Astrocyte of the spinal cord (primary cell): ENCODE measurements at regions not wholly inside any gene's neighbourhood (a gene's known extent, or its start where the extent isn't known, plus 50 kb on each side); places are given as distances from the start of the nearest gene placed in this dataset.

Experiments used
- DNase-seq: peaks from one replicate; pipeline ENCODE4 v3.0.0; 2011; ENCODE audit warnings: low read depth, low spot score
- H3K4me3 ChIP-seq: 2 replicates; pipeline ENCODE4 v1.5.1; 2011; ENCODE audit warnings: low read depth, mild to moderate bottlenecking, low read length, moderate library complexity
- in situ Hi-C: cut with HindIII; loops from 2 replicates; pipeline ENCODE4 v1.10.0; 2017; ENCODE audit warnings: low sequenced_read_pairs
- TF ChIP-seq, protein P1 (sequence below): IDR thresholded peaks from 2 replicates; pipeline ENCODE4 v1.5.1; 2012; ENCODE audit warnings: low read depth, mild to moderate bottlenecking, low read length, inconsistent platforms

DNA sequence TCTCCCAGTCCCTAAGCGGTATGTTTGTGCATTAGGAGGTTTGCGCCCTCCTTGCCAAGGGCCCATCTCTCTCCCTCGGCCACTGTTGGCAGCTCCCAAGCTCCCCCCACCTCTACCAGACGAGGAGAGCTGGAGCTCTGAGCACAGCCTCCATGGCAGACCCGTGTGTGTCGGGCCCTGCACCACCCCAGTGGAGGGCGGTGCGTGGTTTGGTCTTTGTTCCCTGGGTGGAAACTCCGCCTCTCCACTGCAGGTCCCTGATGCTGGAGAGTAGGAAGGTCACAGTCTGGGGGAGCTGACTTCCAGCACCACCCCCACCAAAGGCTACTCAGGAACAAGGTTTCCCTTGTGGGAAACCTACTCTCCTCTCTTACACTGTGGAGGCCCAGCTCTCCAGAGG lies 162.6 kb upstream of the FHL2 start:
- TF ChIP-seq, protein P1, sequence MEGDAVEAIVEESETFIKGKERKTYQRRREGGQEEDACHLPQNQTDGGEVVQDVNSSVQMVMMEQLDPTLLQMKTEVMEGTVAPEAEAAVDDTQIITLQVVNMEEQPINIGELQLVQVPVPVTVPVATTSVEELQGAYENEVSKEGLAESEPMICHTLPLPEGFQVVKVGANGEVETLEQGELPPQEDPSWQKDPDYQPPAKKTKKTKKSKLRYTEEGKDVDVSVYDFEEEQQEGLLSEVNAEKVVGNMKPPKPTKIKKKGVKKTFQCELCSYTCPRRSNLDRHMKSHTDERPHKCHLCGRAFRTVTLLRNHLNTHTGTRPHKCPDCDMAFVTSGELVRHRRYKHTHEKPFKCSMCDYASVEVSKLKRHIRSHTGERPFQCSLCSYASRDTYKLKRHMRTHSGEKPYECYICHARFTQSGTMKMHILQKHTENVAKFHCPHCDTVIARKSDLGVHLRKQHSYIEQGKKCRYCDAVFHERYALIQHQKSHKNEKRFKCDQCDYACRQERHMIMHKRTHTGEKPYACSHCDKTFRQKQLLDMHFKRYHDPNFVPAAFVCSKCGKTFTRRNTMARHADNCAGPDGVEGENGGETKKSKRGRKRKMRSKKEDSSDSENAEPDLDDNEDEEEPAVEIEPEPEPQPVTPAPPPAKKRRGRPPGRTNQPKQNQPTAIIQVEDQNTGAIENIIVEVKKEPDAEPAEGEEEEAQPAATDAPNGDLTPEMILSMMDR: no peak
- no peak overlapping the region for H3K4me3 ChIP-seq
- DNase-seq: no peak
- in situ Hi-C loops: no loop called here

DNA sequence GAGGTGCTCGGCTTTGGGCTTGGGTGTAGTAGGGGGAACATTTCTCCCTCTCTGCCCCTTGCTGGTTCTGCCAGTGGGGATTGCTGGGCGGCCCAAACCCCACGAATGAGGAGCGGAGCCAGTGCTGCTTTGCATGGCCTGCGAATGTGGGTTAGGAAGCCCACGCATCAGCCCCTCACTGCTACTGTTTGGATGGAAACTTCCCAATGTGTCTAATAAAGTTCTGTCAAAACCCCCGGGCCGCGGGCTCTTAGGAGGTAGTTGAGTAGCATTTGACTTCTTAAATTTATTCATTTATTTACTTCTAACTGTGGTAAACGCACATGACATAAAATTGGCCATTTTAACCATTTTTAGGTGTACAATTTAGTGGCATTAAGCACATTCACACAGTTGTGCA lies 161.3 kb upstream of the FHL2 start:
- in situ Hi-C loops: no loop called here
- TF ChIP-seq, protein P1: no peak
- no peak overlapping the region for H3K4me3 ChIP-seq
- DNase-seq: no peak

DNA sequence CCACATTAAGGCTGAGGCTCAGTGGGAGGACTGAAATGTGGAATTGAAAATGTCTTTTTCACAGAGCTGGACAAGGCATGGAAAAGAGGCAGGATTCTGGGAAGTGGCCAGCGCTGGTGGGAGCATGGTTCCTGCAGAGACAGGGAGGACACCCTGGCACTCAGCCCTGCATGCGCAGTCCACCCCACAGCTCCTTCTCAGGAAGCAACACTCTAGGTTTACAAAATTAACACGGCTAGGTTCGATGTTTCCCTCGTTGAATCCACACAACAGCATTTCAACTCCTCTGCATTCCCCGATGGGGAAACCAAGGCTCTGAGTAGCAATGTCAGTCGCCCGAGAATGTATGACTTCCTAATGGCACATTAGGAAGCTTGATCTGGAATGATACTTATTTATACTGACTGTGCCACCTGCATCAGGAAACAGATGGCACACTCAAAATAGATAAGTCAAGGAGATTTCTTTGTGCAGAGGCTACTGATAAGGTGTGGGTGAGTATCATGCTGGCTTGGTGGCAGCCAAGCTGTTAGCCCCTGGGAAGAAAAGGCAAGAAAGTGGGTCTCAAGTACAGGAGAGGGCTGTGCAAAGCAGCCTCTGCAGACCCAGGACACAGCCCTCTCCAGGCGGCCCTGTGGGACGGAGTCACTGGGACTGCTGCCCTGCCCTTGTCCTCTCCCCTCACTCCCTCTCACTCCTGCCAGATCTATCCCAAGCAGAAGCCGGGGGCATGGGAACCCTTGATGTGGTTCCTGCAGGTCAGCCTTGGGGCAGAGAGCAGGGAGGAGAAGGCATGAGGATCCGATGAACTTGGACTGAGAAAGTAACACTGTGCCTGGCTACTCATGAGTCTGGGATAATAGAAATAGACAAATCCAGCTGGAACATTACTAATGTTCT lies 158.4 kb upstream of the FHL2 start:
- TF ChIP-seq, protein P1: no peak
- in situ Hi-C loops: no loop called here
- no peak overlapping the region for H3K4me3 ChIP-seq
- no peak for DNase-seq

DNA sequence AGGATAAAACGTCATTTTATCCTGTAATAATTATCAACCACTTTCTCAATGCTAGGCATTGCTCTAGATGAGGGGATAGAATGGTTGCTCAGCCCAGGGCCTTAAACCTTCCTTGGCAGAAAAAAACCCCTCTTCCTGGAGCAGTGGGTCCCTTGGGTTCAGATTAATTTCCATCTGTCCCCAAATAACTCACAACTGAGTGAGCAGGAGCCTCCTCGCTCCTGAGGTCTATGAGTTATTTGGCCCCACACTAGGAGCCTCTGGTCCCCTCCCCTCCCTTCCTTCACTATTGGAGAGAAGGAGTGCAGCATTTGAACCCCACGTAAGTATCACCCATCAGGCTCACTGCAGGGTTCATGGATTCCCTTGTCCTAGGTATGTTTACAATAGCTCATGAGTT lies 157.5 kb upstream of the FHL2 start:
- TF ChIP-seq, protein P1: no peak

DNA sequence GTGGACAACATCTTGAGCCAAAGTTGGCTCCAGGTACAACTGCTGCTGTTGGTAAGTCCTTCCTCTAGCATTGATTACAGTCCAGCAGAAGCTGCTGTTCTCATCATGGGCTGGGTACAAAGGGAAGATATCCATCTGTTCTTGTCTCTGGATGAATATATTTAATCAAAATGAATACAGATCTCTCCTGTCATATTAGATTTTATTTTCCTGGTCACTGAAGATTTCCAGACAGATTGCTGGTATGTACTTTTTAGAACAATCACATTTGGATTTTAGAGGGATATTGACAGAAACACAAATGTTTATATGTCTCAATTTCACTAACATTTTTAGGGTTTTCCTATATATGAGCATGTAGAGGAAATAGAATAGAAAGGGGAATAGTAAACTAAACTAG lies 155.4 kb upstream of the FHL2 start:
- in situ Hi-C loops: no loop called here
- H3K4me3 ChIP-seq: no peak overlapping the region
- TF ChIP-seq, protein P1: no peak
- DNase-seq: no peak

More for the DNA sequence above, 157.5 kb upstream of the FHL2 start:
- no peak for DNase-seq
- in situ Hi-C loops: no loop called here
- no peak overlapping the region for H3K4me3 ChIP-seq

DNA sequence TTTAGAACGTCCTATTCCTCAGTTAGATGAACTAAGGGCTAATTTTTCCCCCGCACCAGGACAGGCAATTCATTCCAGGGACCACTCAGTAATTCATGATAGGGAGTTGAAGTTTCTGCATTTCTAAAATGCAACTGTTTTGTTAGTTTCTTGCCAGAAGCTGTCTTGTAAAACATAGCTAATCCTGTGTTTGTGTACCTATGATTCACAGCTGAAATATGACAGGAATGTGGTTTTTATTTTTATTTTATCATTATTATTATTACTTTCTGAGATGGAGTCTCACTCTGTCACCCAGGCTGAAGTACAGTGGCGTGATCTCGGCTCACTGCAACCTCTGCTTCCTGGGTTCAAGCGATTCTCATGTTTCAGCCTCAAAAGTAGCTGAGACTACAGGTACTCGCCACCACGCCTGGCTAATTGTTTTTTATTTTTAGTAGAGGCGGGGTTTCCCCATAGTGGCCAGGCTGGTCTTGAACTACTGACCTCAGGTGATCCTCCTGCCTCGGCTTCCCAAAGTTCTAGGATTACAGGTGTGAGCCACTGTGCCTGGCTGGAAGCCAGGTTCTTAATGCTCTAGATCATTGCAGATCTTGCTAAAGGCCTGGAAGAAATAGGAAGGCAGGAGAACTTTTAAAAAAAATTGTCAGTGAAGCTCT lies 154.8 kb upstream of the FHL2 start:
- peak; percentile 35 for DNase-seq
- TF ChIP-seq, protein P1: no peak
- in situ Hi-C loops: no loop called here
- no peak overlapping the region for H3K4me3 ChIP-seq
